BJ (cell line): ENCODE measurements at regions not wholly inside any gene's neighbourhood (a gene's known extent, or its start where the extent isn't known, plus 50 kb on each side); places are given as distances from the start of the nearest gene placed in this dataset.

Experiments used
- CTCF ChIA-PET: fragments of 350-600 bp; formaldehyde crosslinking; extraction: SDS; loops from one replicate; lab custom pipeline; 2021; ENCODE audit warnings: antibody characterized with exemption, inconsistent platforms; lab: Yijun Ruan, JAX
- POLR2A ChIA-PET: fragments of 300-600 bp; sonication (Branson Sonifier 250); formaldehyde crosslinking; extraction: SDS; loops from one replicate; lab custom pipeline; 2021; ENCODE audit warnings: antibody characterized with exemption; lab: Charles Lee
- DNase-seq: peaks from one replicate; pipeline ENCODE4 v3.0.0-alpha.2; 2011; ENCODE audit warnings: low read depth
- H3K27me3 ChIP-seq: 2 replicates; pipeline ENCODE4 v1.6.0; 2011; ENCODE audit warnings: low read length; ENCODE audit not compliant: control insufficient read depth, insufficient read depth
- H3K36me3 ChIP-seq: 2 replicates; pipeline ENCODE4 v1.5.1; 2011; ENCODE audit warnings: low read length; ENCODE audit not compliant: control insufficient read depth, insufficient read depth
- H3K4me3 ChIP-seq: 2 replicates; pipeline ENCODE4 v1.5.1; 2011; ENCODE audit warnings: low read depth, mild to moderate bottlenecking, control low read depth, low read length
- TF ChIP-seq, protein P1 (sequence below): IDR thresholded peaks from 2 replicates; pipeline ENCODE4 v1.5.1; 2011; ENCODE audit warnings: low read depth, mild to moderate bottlenecking, control low read depth, inconsistent platforms, low read length, moderate library complexity; ENCODE audit not compliant: insufficient read depth

- TF ChIP-seq, protein P1, sequence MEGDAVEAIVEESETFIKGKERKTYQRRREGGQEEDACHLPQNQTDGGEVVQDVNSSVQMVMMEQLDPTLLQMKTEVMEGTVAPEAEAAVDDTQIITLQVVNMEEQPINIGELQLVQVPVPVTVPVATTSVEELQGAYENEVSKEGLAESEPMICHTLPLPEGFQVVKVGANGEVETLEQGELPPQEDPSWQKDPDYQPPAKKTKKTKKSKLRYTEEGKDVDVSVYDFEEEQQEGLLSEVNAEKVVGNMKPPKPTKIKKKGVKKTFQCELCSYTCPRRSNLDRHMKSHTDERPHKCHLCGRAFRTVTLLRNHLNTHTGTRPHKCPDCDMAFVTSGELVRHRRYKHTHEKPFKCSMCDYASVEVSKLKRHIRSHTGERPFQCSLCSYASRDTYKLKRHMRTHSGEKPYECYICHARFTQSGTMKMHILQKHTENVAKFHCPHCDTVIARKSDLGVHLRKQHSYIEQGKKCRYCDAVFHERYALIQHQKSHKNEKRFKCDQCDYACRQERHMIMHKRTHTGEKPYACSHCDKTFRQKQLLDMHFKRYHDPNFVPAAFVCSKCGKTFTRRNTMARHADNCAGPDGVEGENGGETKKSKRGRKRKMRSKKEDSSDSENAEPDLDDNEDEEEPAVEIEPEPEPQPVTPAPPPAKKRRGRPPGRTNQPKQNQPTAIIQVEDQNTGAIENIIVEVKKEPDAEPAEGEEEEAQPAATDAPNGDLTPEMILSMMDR: no peak
- Histone ChIP-seq H3K4me3 (no peak overlapping the region), H3K36me3 (no peaks in the 10 kb centered on the region), H3K27me3 (no peaks in the 10 kb centered on the region; the same call in 1 of the 2 replicates)
- DNase-seq: no peak
- CTCF ChIA-PET: no interaction called here
- POLR2A ChIA-PET: no interaction called here
Observed at GRCh38 chr20:10826111-10826510, 152.3 kb upstream of the JAG1 start.

GRCh38 chr20:10828180-10828579, 154.4 kb upstream of the JAG1 start:
- no peaks in the 10 kb centered on the region for H3K36me3 ChIP-seq
- no peak for DNase-seq
- ChIA-PET CTCF (no interaction called here), POLR2A (no interaction called here)
- TF ChIP-seq, protein P1: no peak
- no peaks in the 10 kb centered on the region; the same call in 1 of the 2 replicates for H3K27me3 ChIP-seq
- no peak overlapping the region for H3K4me3 ChIP-seq

DNA sequence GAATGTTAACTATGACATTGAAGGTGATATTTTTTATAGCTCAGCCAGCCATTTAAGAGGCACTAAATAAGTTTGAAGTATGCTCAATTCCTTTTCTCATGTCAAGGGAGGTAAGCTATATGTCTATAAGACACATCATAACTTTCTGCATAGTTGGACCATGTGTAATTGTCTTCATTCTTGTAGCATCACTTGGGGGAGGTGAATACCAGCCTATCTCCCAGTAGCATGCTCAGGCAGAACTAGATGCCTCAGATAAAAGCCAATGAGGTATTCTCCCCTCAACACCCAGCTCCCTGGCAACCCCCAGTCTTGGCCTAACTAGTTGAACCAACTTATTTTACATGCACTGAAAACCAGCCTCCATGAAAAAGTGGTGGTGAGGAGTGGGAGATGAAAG, 158.3 kb upstream of the JAG1 start:
- Histone ChIP-seq H3K27me3 (no peaks in the 10 kb centered on the region; the same call in 1 of the 2 replicates), H3K36me3 (no peaks in the 10 kb centered on the region), H3K4me3 (no peak overlapping the region)
- no peak for DNase-seq
- CTCF ChIA-PET: interaction anchor here (1.5 kb wide), 1 partner anchor 15 kb away, joined by 3 read pairs; no protein-coding TSS in a partner anchor
- POLR2A ChIA-PET: no interaction called here
- TF ChIP-seq, protein P1: no peak

- DNase-seq: no peak
- ChIA-PET CTCF (interaction anchor here (1.0 kb wide), 1 partner anchor 9 kb away, joined by 3 read pairs; no protein-coding TSS in a partner anchor), POLR2A (no interaction called here)
- H3K36me3 ChIP-seq: no peaks in the 10 kb centered on the region
- TF ChIP-seq, protein P1: no peak
- H3K27me3 ChIP-seq: no peaks in the 10 kb centered on the region
- no peak overlapping the region for H3K4me3 ChIP-seq
Observed at GRCh38 chr20:10837901-10838300, 164.1 kb upstream of the JAG1 start.

DNA sequence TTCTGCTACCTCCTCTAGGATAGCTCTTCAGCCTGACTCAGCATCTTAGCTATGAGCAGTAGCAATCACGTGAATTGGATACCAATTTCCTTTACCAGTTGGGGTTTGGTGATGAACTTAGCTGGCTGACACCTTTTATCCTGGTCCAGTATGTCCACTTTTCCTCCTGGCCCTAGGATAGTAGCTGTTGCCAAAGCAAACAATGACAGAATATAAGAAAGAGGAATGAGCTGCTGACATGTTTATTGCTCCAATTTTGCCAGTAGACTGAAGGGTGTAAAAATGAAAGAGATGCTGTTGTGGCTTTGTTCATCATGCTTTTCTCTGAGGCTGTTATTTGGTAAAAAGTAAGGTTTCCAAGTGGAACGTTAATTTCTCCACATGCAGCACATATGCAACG, 168.3 kb upstream of the JAG1 start:
- ChIA-PET CTCF (no interaction called here), POLR2A (no interaction called here)
- Histone ChIP-seq H3K4me3 (no peak overlapping the region), H3K36me3 (no peaks in the 10 kb centered on the region), H3K27me3 (no peaks in the 10 kb centered on the region)
- no peak for DNase-seq
- TF ChIP-seq, protein P1: no peak
